OCI-LY3 (cell line): ENCODE measurements at regions not wholly inside any gene's neighbourhood (a gene's known extent, or its start where the extent isn't known, plus 50 kb on each side); places are given as distances from the start of the nearest gene placed in this dataset.

Experiments used
- H2AFZ ChIP-seq: fragments of 200-600, 300-600 bp; shearing (Covaris generic); 2 replicates; pipeline ENCODE4 v1.6.0; 2014; ENCODE audit warnings: antibody characterized with exemption, low read depth, low read length
- H3K27ac ChIP-seq: fragments of 200-600, 300-600 bp; sonication (generic); 2 replicates; pipeline ENCODE4 v1.5.1; 2014; ENCODE audit warnings: mild to moderate bottlenecking, low read length, moderate library complexity, mixed read lengths
- H3K27me3 ChIP-seq: fragments of 200-600, 300-600 bp; sonication (generic); 2 replicates; pipeline ENCODE4 v1.6.1; 2014; ENCODE audit warnings: low read depth, low read length, mixed read lengths
- H3K36me3 ChIP-seq: fragments of 200-600, 300-600 bp; sonication (generic); replicated peaks from 2 replicates; pipeline ENCODE3; 2014; ENCODE audit warnings: low read depth, low read length, mixed read lengths
- H3K4me1 ChIP-seq: fragments of 300-600, 200-600 bp; sonication (generic); 2 replicates; pipeline ENCODE4 v1.6.1; 2014; ENCODE audit warnings: low read length, mixed read lengths
- H3K4me2 ChIP-seq: fragments of 200-600, 300-600 bp; sonication (generic); 2 replicates; pipeline ENCODE4 v1.6.1; 2014; ENCODE audit warnings: low read length, mixed read lengths
- H3K4me3 ChIP-seq: fragments of 300-600, 200-600 bp; sonication (generic); 2 replicates; pipeline ENCODE4 v1.5.1; 2014; ENCODE audit warnings: antibody characterized with exemption, mild to moderate bottlenecking, low read length, moderate library complexity
- H3K79me2 ChIP-seq: fragments of 300-600, 200-600 bp; shearing (Covaris generic); 2 replicates; pipeline ENCODE4 v1.6.1; 2014; ENCODE audit warnings: mild to moderate bottlenecking, low read length, mixed read lengths
- H3K9ac ChIP-seq: fragments of 300-600, 200-600 bp; shearing (Covaris generic); 2 replicates; pipeline ENCODE4 v1.6.0; 2014; ENCODE audit warnings: mild to moderate bottlenecking, low read length, moderate library complexity
- H3K9me3 ChIP-seq: fragments of 200-600, 300-600 bp; shearing (Covaris generic); 2 replicates; pipeline ENCODE4 v1.6.1; 2014; ENCODE audit warnings: low read length, mixed read lengths; ENCODE audit not compliant: insufficient read depth
- H4K20me1 ChIP-seq: fragments of 200-600, 300-600 bp; sonication (generic); 2 replicates; pipeline ENCODE4 v1.6.1; 2016; ENCODE audit warnings: low read length, mixed read lengths; ENCODE audit not compliant: insufficient read depth
- EZH2phosphoT487 ChIP-seq: fragments of 200-600 bp; shearing (Covaris generic); IDR thresholded peaks from 2 replicates; pipeline ENCODE4 v1.6.1; 2018; ENCODE audit warnings: antibody characterized with exemption, mixed run types, low read depth
- TF ChIP-seq, protein P1 (sequence below): fragments of 200-600, 300-600 bp; sonication (generic); IDR thresholded peaks from 2 replicates; pipeline ENCODE4 v1.5.1; 2014; ENCODE audit warnings: antibody characterized with exemption, low read length, low read depth

DNA sequence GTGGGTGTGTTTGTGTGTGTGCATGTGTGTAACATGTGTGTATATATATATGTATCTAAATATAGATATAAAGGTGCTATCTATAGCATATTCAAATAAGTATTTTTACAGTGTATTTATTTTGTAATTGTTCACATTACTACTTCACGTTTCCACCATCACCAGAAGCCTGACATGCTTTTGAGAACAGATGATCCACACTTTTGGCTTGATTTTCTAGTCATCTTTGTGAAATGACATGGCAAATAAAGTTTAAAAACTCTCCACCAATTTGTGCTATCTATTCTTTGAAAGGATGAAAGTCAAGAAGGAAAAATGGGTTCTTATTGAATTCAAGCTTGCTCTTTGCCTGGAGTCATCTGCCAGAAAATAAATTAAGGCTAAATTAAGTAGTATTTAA is 294.0 kb upstream of the AKR1E2 start:
- Histone ChIP-seq H3K36me3 (no peaks in the 10 kb centered on the region), H3K9me3 (no peaks in the 10 kb centered on the region), H3K9ac (no peak overlapping the region), H3K4me2 (no peak overlapping the region), H3K79me2 (no peaks in the 10 kb centered on the region), H3K27me3 (0 out of 2 replicates have a peak, but pooled peaks cover 4% of the 10 kb centered on the region), H3K4me1 (no peaks in the 10 kb centered on the region), H2AFZ (no peak overlapping the region), H4K20me1 (no peaks in the 10 kb centered on the region), H3K4me3 (no peak overlapping the region), H3K27ac (no peak overlapping the region)
- no peak for TF ChIP-seq EZH2phosphoT487
- TF ChIP-seq, protein P1, sequence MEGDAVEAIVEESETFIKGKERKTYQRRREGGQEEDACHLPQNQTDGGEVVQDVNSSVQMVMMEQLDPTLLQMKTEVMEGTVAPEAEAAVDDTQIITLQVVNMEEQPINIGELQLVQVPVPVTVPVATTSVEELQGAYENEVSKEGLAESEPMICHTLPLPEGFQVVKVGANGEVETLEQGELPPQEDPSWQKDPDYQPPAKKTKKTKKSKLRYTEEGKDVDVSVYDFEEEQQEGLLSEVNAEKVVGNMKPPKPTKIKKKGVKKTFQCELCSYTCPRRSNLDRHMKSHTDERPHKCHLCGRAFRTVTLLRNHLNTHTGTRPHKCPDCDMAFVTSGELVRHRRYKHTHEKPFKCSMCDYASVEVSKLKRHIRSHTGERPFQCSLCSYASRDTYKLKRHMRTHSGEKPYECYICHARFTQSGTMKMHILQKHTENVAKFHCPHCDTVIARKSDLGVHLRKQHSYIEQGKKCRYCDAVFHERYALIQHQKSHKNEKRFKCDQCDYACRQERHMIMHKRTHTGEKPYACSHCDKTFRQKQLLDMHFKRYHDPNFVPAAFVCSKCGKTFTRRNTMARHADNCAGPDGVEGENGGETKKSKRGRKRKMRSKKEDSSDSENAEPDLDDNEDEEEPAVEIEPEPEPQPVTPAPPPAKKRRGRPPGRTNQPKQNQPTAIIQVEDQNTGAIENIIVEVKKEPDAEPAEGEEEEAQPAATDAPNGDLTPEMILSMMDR = no peak

DNA sequence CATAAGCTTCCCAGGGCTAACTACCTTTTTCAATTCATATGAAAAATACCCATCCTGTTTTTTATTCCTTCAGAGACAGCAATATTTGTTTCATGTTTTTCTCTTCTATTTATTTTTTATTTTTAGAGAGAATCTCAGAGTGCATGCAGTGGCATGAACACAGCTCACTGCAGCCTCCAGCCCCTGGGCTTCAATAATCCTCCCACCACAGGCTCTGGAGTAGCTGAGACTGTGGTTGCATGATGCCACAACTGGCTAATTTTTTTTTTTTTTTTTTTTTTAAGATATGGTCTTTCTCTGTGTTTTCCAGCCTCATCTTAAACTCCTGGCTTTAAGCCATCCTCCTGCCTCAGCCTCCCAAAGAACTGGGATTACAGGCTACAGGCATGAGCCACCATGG is 296.7 kb upstream of the AKR1E2 start:
- Histone ChIP-seq H3K27me3 (peaks cover 8% of the 10 kb centered on the region; the same call in 1 of the 2 replicates), H3K4me3 (no peak overlapping the region), H3K27ac (no peak overlapping the region), H3K4me1 (no peaks in the 10 kb centered on the region), H3K4me2 (no peak overlapping the region), H3K36me3 (no peaks in the 10 kb centered on the region), H3K9me3 (no peaks in the 10 kb centered on the region), H3K79me2 (no peaks in the 10 kb centered on the region), H3K9ac (no peak overlapping the region), H2AFZ (no peak overlapping the region), H4K20me1 (no peaks in the 10 kb centered on the region)
- no peak for TF ChIP-seq EZH2phosphoT487
- TF ChIP-seq, protein P1 = no peak

DNA sequence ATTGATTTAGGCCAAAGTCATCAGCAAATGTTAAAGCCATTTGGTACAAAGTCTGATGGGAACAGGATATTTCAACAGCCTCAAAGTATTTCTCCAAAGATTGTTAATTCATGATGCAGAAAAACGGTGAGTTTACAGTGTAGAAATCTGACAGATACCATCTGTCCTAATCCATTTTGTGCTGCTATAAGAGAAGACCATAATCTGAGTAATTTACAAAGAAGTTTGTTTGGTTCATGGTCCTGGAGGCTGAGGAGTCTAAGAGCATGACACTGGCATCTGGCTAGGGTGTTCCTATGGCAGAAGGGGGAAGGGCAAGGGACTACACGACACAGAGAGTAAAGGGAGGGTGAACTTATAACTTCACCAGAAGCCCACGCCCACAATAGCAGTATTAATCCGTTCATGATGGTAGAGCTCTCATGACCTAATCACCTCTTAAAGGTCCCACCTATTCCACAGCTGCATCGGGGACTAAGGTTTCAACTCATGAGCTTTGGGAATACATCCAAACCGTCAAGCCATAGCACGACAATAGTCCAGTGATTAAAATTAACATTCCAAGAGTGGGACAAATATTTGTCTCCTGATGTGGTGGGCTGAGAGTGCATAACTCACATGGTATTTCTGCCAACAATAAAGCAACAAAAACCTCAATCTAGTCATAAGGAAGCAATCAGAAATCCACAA is 298.6 kb upstream of the AKR1E2 start:
- Histone ChIP-seq H3K4me2 (no peak overlapping the region), H3K4me1 (peaks cover 15% of the 10 kb centered on the region), H3K27me3 (peaks cover 18% of the 10 kb centered on the region), H3K9ac (no peak overlapping the region), H3K79me2 (no peaks in the 10 kb centered on the region), H4K20me1 (no peaks in the 10 kb centered on the region), H2AFZ (no peak overlapping the region), H3K9me3 (no peaks in the 10 kb centered on the region), H3K27ac (no peak overlapping the region), H3K36me3 (no peaks in the 10 kb centered on the region), H3K4me3 (no peak overlapping the region)
- no peak for TF ChIP-seq EZH2phosphoT487
- TF ChIP-seq, protein P1 = no peak

DNA sequence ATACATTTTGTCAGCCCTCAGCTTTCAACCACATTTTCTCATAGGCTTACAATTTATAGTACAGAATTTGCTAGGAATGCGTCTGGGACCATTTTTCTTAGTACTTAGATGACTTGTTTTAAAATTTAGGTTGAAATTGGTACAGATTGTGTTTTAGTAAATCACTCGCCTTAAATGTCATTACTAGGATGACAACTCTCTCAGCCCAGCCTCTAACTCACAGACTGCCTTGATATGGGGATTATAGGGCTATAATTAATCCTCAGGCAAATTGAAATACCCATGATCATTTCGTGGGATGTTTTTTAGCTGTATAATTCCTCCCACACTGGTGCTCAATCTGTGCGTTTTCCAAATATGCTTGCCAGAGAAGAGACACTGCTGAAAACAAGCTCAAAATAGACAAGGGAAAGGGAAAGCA is 299.7 kb upstream of the AKR1E2 start:
- no peak overlapping the region for H3K27ac ChIP-seq

More for the DNA sequence above, 299.7 kb upstream of the AKR1E2 start:
- Histone ChIP-seq H3K79me2 (no peaks in the 10 kb centered on the region), H3K4me1 (peaks cover 21% of the 10 kb centered on the region), H3K4me2 (no peak overlapping the region), H3K27me3 (peaks cover 25% of the 10 kb centered on the region), H3K4me3 (no peak overlapping the region), H3K9me3 (no peaks in the 10 kb centered on the region), H3K9ac (no peak overlapping the region), H2AFZ (no peak overlapping the region), H4K20me1 (no peaks in the 10 kb centered on the region), H3K36me3 (no peaks in the 10 kb centered on the region)
- no peak for TF ChIP-seq EZH2phosphoT487
- TF ChIP-seq, protein P1 = no peak
